CD14-positive monocyte (primary cell): ENCODE measurements at regions not wholly inside any gene's neighbourhood (a gene's known extent, or its start where the extent isn't known, plus 50 kb on each side); places are given as distances from the start of the nearest gene placed in this dataset.

ENCODE experiments used
- DNase-seq, 3 donors: peaks; one replicate each; pipeline ENCODE4 v3.0.0-alpha.2; 2011 to 2022
- H2AFZ ChIP-seq: 2 replicates; pipeline ENCODE4 v1.6.0; 2012; ENCODE audit warnings: mild to moderate bottlenecking, low read depth, low read length, inconsistent platforms; ENCODE audit not compliant: insufficient read depth, poor library complexity, severe bottlenecking
- H3K27ac ChIP-seq, 2 donors: 1 replicate in 1 of 2; 2 replicates in 1 of 2; pipeline ENCODE4 v1.5.1; 2012 to 2013; ENCODE audit warnings: low read length in 2 of 2, control low read depth in 1 of 2, inconsistent platforms in 1 of 2, low read depth in 1 of 2, mild to moderate bottlenecking in 1 of 2
- H3K27me3 ChIP-seq, 2 donors: one replicate each; pipeline versions ENCODE4 v1.6.0 to v1.6.1; 2011 to 2013; ENCODE audit warnings: low read length in 2 of 2; ENCODE audit not compliant: control insufficient read depth in 2 of 2, insufficient read depth in 2 of 2
- H3K36me3 ChIP-seq, 2 donors: replicated peaks in 1 of 2; 1 replicate in 1 of 2; 2 replicates in 1 of 2; pipeline versions ENCODE4 v1.5.1 to v1.6.1; 2012 to 2013; ENCODE audit warnings: low read length in 2 of 2, control low read depth in 1 of 2, inconsistent platforms in 1 of 2, mild to moderate bottlenecking in 1 of 2; ENCODE audit not compliant: insufficient read depth in 2 of 2, control insufficient read depth in 1 of 2
- H3K4me1 ChIP-seq, 2 donors: 1 replicate in 1 of 2; 2 replicates in 1 of 2; pipeline versions ENCODE4 v1.5.1 to v1.6.1; 2012 to 2013; ENCODE audit warnings: low read length in 2 of 2, control low read depth in 1 of 2, inconsistent platforms in 1 of 2, mild to moderate bottlenecking in 1 of 2, moderate library complexity in 1 of 2; ENCODE audit not compliant: insufficient read depth in 2 of 2, control insufficient read depth in 1 of 2
- H3K4me2 ChIP-seq: replicated peaks from 2 replicates; pipeline ENCODE3; 2012; ENCODE audit warnings: low read length, moderate library complexity, mild to moderate bottlenecking; ENCODE audit not compliant: poor library complexity, severe bottlenecking; ENCODE audit errors: extremely low read depth
- H3K4me3 ChIP-seq, 3 experiments: fragments of 200-600 bp in 1 of 3; sonication (generic) in 1 of 3; replicated peaks in 1 of 3; 1 replicate in 2 of 3; 2 replicates in 1 of 3; pipeline ENCODE4 v1.5.1; 2011 to 2013; ENCODE audit warnings: low read length in 3 of 3, mild to moderate bottlenecking in 3 of 3, control low read depth in 2 of 3, low read depth in 2 of 3, inconsistent platforms in 1 of 3, moderate library complexity in 1 of 3
- H3K79me2 ChIP-seq: 2 replicates; pipeline ENCODE4 v1.6.0; 2012; ENCODE audit warnings: mild to moderate bottlenecking, control low read depth, inconsistent platforms, low read length, moderate library complexity; ENCODE audit not compliant: insufficient read depth
- H3K9ac ChIP-seq: 2 replicates; pipeline ENCODE4 v1.6.0; 2017; ENCODE audit warnings: low read length, mild to moderate bottlenecking; ENCODE audit not compliant: insufficient read depth, poor library complexity, severe bottlenecking
- H3K9me3 ChIP-seq, 2 donors: replicated peaks in 1 of 2; 1 replicate in 1 of 2; 2 replicates in 1 of 2; pipeline versions ENCODE4 v1.5.1 to v1.6.1; 2012 to 2013; ENCODE audit warnings: low read length in 2 of 2, control low read depth in 1 of 2; ENCODE audit not compliant: control insufficient read depth in 1 of 2, insufficient read depth in 1 of 2
- H4K20me1 ChIP-seq: 2 replicates; pipeline ENCODE4 v1.6.0; 2012; ENCODE audit warnings: mild to moderate bottlenecking, low read length, control low read depth, moderate library complexity; ENCODE audit not compliant: insufficient read depth
- H3K27ac Mint-ChIP-seq, 7 donors: one replicate each; pipeline ENCODE4 v1.8.0; 2020; ENCODE audit warnings: mild to moderate bottlenecking in 7 of 7, mixed read lengths in 7 of 7, moderate library complexity in 6 of 7, inconsistent platforms in 2 of 7
- H3K27me3 Mint-ChIP-seq, 3 donors: one replicate each; pipeline ENCODE4 v1.8.0; 2021 to 2022; ENCODE audit warnings: low read depth in 3 of 3, mild to moderate bottlenecking in 3 of 3, mixed read lengths in 3 of 3, moderate library complexity in 3 of 3, inconsistent platforms in 1 of 3
- H3K36me3 Mint-ChIP-seq, 2 donors: one replicate each; pipeline ENCODE4 v1.8.0; 2020; ENCODE audit warnings: mixed read lengths in 2 of 2, inconsistent platforms in 1 of 2, mild to moderate bottlenecking in 1 of 2
- H3K4me1 Mint-ChIP-seq: one replicate; pipeline ENCODE4 v1.8.0; 2020; ENCODE audit warnings: mild to moderate bottlenecking, mixed read lengths
- H3K4me3 Mint-ChIP-seq, 2 donors: one replicate each; pipeline ENCODE4 v1.8.0; 2020; ENCODE audit warnings: mild to moderate bottlenecking in 2 of 2, mixed read lengths in 2 of 2, moderate library complexity in 1 of 2
- H3K9me3 Mint-ChIP-seq, 7 donors: one replicate each; pipeline ENCODE4 v1.8.0; 2020 to 2022; ENCODE audit warnings: mixed read lengths in 7 of 7, mild to moderate bottlenecking in 6 of 7, moderate library complexity in 6 of 7, inconsistent platforms in 2 of 7
- WGBS: methylation state at CpG from one replicate; pipeline ENCODE4 v1.1.5; 2013; ENCODE audit warnings: missing lambda C conversion rate; ENCODE audit not compliant: insufficient coverage; 5-methylcytosine and 5-hydroxymethylcytosine counted together
- intact Hi-C, 2 donors: fragments of 100-400 bp; cut with micrococcal nuclease; formaldehyde crosslinking; loops; one replicate each; pipeline versions ENCODE4 v1.15.0 to v1.15.1; 2023
- TF ChIP-seq, protein P1 (sequence below): fragments of 200-600 bp; IDR thresholded peaks from one replicate; pipeline ENCODE4 v1.8.0; 2022; ENCODE audit warnings: antibody characterized with exemption, mild to moderate bottlenecking

DNA sequence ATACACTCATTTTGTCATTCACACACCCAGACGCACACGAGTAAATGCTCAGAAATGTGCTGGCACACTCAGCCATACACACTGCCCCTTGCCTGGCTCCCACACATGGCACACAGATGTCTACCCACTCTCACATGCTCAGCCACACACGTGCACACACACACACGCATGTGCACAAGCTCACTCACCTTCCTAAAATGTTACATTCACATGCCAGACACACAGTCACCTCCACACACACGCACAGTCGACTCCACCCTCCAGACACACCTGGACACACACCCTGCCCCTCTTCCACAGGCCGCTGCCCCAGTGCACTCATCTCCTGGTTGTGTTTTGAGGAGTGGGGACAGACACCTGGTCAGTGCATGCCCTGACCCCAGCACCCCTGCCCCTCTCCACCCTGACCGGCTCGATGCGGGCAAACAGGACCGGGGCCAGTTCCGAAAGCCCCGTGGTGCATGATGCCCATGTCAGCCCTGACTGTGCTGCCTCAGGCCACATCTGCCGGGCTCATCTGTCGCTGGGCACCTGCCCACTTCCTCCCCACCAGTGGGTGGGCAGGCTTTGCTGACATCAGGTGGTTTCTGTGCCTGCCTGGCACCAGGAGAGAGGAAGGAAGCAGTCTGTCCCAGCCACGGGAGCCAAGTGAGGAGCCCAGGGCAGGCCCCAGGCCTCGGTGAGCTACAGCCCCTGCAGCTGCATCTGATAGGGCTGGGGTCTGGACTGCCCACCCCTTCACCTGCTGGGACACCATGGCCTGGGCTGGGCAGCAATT lies 84.9 kb upstream of the ZNF716 start:
- no peaks in the 10 kb centered on the region for H3K4me1 Mint-ChIP-seq
- H3K27ac Mint-ChIP-seq: no peak overlapping the region
- Histone ChIP-seq H3K4me2 (no peak overlapping the region), H4K20me1 (no peaks in the 10 kb centered on the region), H3K4me1 (no peaks in the 10 kb centered on the region), H3K79me2 (no peaks in the 10 kb centered on the region), H3K27me3 (no peaks in the 10 kb centered on the region), H3K9me3 (peaks cover 84 to 97% of the 10 kb centered on the region in 2 donors), H3K36me3 (no peaks in the 10 kb centered on the region), H3K9ac (no peak overlapping the region), H3K4me3 (no peak overlapping the region), H2AFZ (no peak overlapping the region), H3K27ac (no peak overlapping the region)
- no peak for DNase-seq
- WGBS: 80% methylated on average over 10 of the region's 17 CpGs
- H3K36me3 Mint-ChIP-seq: no peaks in the 10 kb centered on the region
- no peaks in the 10 kb centered on the region for H3K27me3 Mint-ChIP-seq
- intact Hi-C loops: no loop called here
- TF ChIP-seq, protein P1, sequence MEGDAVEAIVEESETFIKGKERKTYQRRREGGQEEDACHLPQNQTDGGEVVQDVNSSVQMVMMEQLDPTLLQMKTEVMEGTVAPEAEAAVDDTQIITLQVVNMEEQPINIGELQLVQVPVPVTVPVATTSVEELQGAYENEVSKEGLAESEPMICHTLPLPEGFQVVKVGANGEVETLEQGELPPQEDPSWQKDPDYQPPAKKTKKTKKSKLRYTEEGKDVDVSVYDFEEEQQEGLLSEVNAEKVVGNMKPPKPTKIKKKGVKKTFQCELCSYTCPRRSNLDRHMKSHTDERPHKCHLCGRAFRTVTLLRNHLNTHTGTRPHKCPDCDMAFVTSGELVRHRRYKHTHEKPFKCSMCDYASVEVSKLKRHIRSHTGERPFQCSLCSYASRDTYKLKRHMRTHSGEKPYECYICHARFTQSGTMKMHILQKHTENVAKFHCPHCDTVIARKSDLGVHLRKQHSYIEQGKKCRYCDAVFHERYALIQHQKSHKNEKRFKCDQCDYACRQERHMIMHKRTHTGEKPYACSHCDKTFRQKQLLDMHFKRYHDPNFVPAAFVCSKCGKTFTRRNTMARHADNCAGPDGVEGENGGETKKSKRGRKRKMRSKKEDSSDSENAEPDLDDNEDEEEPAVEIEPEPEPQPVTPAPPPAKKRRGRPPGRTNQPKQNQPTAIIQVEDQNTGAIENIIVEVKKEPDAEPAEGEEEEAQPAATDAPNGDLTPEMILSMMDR: no peak
- no peak overlapping the region for H3K4me3 Mint-ChIP-seq
- H3K9me3 Mint-ChIP-seq: peaks cover 31 to 79% (median 68%) of the 10 kb centered on the region in 7 donors

DNA sequence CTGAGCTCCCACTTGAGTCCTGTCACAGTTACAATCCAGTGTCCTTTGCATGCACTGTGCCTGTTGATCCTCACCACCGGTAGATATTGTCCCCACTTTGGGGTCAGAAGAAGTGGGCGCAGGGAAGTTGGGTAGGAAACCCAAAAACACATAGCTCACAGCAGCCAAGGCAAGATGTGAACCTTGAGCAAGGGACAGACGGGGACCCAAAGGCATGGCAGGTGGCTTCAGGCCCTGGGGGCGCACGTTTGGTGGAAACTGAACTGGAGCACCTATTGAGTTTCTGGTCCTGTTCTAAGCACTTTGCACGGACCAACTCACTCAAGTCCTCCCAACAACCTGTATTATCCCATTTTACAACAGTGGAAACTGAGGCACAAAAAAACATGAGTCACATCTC lies 82.8 kb upstream of the ZNF716 start:
- no peaks in the 10 kb centered on the region for H3K79me2 ChIP-seq
- Mint-ChIP-seq H3K9me3 (peaks cover 28 to 77% (median 58%) of the 10 kb centered on the region in 7 donors), H3K36me3 (no peaks in the 10 kb centered on the region), H3K27ac (no peak overlapping the region), H3K27me3 (no peaks in the 10 kb centered on the region), H3K4me1 (no peaks in the 10 kb centered on the region), H3K4me3 (no peak overlapping the region)
- 80% methylated on average over 2 of the region's 6 CpGs for WGBS
- H2AFZ ChIP-seq: no peak overlapping the region
- H4K20me1 ChIP-seq: no peaks in the 10 kb centered on the region
- no peak overlapping the region for H3K4me2 ChIP-seq
- intact Hi-C loops: no loop called here
- no peaks in the 10 kb centered on the region for H3K4me1 ChIP-seq
- no peaks in the 10 kb centered on the region for H3K36me3 ChIP-seq
- H3K9me3 ChIP-seq: peaks cover 76 to 97% of the 10 kb centered on the region in 2 donors
- no peak for DNase-seq
- TF ChIP-seq, protein P1: no peak
- H3K9ac ChIP-seq: no peak overlapping the region
- H3K27ac ChIP-seq: no peak overlapping the region
- H3K4me3 ChIP-seq: no peak overlapping the region
- H3K27me3 ChIP-seq: no peaks in the 10 kb centered on the region
